ENCODE measurements at regions not wholly inside any gene's neighbourhood (a gene's known extent, or its start where the extent isn't known, plus 50 kb on each side); places are given as distances from the start of the nearest gene placed in this dataset.

DNA sequence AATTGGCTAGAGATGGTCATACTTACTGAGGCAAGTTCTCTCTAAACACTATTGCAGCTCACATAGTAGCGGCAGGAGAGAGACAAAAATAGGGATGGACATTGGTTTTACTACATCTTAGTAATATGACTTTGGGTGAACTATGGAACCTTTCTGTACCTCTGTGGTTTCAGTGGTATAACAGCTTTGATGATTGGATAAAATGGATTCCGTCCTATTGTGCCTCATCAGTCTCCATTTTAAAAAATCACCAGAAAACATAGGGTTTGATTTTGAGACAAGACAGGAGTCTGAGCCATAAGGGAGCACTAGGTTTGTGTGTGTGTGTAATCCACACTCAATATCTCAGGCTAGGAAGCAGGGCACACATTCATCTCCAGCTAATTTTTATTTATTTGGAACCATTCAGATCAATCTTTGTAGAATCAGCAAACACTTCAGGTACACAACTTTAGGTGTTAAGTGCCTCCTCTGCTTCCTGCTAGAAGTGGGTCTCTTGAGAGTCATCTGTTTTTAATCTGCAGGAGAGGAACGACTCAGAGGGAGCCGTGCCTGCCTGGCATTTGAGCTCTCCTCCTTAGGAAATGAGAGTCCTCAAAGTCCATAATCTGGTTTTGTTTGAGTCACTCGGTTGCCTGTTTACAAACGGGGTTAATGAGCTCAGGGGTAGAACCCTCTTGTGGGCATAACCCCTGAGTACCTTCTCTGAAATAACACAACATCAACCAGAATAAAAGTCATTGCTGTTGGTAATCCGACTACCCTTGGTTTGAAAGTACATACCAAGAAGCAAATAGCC is 238.5 kb upstream of the BOD1L1 start:
- TF ChIP-seq, protein P1, sequence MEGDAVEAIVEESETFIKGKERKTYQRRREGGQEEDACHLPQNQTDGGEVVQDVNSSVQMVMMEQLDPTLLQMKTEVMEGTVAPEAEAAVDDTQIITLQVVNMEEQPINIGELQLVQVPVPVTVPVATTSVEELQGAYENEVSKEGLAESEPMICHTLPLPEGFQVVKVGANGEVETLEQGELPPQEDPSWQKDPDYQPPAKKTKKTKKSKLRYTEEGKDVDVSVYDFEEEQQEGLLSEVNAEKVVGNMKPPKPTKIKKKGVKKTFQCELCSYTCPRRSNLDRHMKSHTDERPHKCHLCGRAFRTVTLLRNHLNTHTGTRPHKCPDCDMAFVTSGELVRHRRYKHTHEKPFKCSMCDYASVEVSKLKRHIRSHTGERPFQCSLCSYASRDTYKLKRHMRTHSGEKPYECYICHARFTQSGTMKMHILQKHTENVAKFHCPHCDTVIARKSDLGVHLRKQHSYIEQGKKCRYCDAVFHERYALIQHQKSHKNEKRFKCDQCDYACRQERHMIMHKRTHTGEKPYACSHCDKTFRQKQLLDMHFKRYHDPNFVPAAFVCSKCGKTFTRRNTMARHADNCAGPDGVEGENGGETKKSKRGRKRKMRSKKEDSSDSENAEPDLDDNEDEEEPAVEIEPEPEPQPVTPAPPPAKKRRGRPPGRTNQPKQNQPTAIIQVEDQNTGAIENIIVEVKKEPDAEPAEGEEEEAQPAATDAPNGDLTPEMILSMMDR (IDR thresholded peaks at IDR 0.05; ENCODE audit: unreplicated experiment), result no peak
- no peak overlapping the region for H3K4me3 Mint-ChIP-seq (ENCODE audit: unreplicated experiment)
- H3K27ac Mint-ChIP-seq (ENCODE audit: unreplicated experiment), result no peak overlapping the region
- no peaks in the 10 kb centered on the region for H3K9me3 Mint-ChIP-seq (ENCODE audit: unreplicated experiment)
- H3K27me3 Mint-ChIP-seq (ENCODE audit: unreplicated experiment), result no peaks in the 10 kb centered on the region
- no peaks in the 10 kb centered on the region for H3K4me1 Mint-ChIP-seq (ENCODE audit: unreplicated experiment)
- no peaks in the 10 kb centered on the region for H3K36me3 Mint-ChIP-seq (ENCODE audit: low read depth, unreplicated experiment)
- no peak for DNase-seq (ENCODE audit: low spot score)

DNA sequence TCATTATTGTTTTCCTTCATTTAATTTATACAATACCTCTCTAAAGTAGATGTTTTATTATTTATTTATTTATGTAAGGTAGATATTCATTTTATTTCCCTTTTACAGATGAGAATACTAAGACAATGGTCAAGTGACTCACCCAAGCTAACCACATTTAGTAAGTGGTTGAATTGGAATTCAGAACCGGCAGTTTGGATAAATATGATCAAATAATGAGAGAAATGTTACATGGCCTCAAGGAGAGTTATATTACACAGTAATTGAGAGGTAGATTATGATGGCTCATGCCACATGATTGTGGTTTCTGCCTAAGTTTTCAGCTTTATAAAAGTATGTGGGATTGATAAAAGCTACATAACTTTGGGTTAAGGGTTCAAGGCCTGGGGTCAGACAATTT is 239.4 kb upstream of the BOD1L1 start:
- TF ChIP-seq, protein P1 (IDR thresholded peaks at IDR 0.05; ENCODE audit: unreplicated experiment), result no peak
- no peaks in the 10 kb centered on the region for H3K27me3 Mint-ChIP-seq (ENCODE audit: unreplicated experiment)
- no peak for DNase-seq (ENCODE audit: low spot score)
- H3K4me3 Mint-ChIP-seq (ENCODE audit: unreplicated experiment), result no peak overlapping the region
- H3K4me1 Mint-ChIP-seq (ENCODE audit: unreplicated experiment), result no peaks in the 10 kb centered on the region
- H3K27ac Mint-ChIP-seq (ENCODE audit: unreplicated experiment), result no peak overlapping the region
- H3K36me3 Mint-ChIP-seq (ENCODE audit: low read depth, unreplicated experiment), result no peaks in the 10 kb centered on the region
- no peaks in the 10 kb centered on the region for H3K9me3 Mint-ChIP-seq (ENCODE audit: unreplicated experiment)

DNA sequence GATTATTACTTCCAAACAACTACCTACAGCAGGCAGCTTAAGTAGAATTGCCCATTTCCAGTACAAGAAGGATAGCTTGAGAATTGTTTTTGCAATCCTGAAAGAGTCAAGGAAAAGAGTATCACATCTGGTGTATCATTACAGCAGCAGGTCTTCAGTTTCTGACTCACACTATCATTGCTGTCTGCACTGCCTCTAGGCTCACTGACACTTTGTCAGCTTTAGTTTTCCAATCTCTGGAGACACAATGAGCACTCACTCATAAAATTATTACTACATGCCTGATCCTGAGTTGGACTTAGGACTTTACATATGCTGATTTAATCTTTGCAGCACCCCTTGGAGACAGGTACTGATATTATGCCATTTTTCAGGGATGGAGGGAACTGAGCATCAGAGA is 244.6 kb upstream of the BOD1L1 start:
- TF ChIP-seq, protein P1 (IDR thresholded peaks at IDR 0.05; ENCODE audit: unreplicated experiment), result no peak
- Mint-ChIP-seq H3K27ac (ENCODE audit: unreplicated experiment) (no peak overlapping the region), H3K4me3 (ENCODE audit: unreplicated experiment) (no peak overlapping the region), H3K27me3 (ENCODE audit: unreplicated experiment) (peaks cover 3% of the 10 kb centered on the region), H3K9me3 (ENCODE audit: unreplicated experiment) (no peaks in the 10 kb centered on the region), H3K36me3 (ENCODE audit: low read depth, unreplicated experiment) (no peaks in the 10 kb centered on the region), H3K4me1 (ENCODE audit: unreplicated experiment) (peaks cover 8% of the 10 kb centered on the region)
- no peak for DNase-seq (ENCODE audit: low spot score)

GRCh38 chr4:13872955-13873354 is 245.4 kb upstream of the BOD1L1 start:
- Mint-ChIP-seq H3K4me3 (ENCODE audit: unreplicated experiment) (no peak overlapping the region), H3K36me3 (ENCODE audit: low read depth, unreplicated experiment) (no peaks in the 10 kb centered on the region), H3K27me3 (ENCODE audit: unreplicated experiment) (peaks cover 3% of the 10 kb centered on the region), H3K4me1 (ENCODE audit: unreplicated experiment) (peaks cover 8% of the 10 kb centered on the region), H3K9me3 (ENCODE audit: unreplicated experiment) (no peaks in the 10 kb centered on the region), H3K27ac (ENCODE audit: unreplicated experiment) (no peak overlapping the region)
- DNase-seq (ENCODE audit: low spot score), result no peak
- TF ChIP-seq, protein P1 (IDR thresholded peaks at IDR 0.05; ENCODE audit: unreplicated experiment), result no peak

DNA sequence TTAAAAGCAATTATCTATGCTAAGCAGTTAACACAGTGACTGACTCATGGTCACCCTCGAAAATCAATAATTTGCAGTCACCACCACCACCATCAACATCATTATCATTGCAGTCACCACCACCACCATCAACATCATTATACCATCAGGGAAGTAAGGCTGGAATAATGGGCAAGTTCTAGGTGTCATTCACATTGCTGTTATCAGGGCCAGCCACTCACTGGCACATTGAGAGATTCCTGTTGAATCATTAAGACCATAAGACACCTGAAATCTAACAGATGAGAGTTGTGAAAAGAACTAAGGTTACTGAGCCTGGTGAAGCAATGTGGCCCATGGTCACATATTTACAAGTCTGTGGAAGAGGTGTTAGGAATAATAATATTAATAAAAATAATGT is 247.7 kb upstream of the BOD1L1 start:
- H3K4me3 Mint-ChIP-seq (ENCODE audit: unreplicated experiment), result no peak overlapping the region
- TF ChIP-seq, protein P1 (IDR thresholded peaks at IDR 0.05; ENCODE audit: unreplicated experiment), result no peak
- H3K27ac Mint-ChIP-seq (ENCODE audit: unreplicated experiment), result no peak overlapping the region
- no peaks in the 10 kb centered on the region for H3K9me3 Mint-ChIP-seq (ENCODE audit: unreplicated experiment)
- H3K4me1 Mint-ChIP-seq (ENCODE audit: unreplicated experiment), result peaks cover 8% of the 10 kb centered on the region
- H3K27me3 Mint-ChIP-seq (ENCODE audit: unreplicated experiment), result peaks cover 3% of the 10 kb centered on the region
- no peaks in the 10 kb centered on the region for H3K36me3 Mint-ChIP-seq (ENCODE audit: low read depth, unreplicated experiment)
- no peak for DNase-seq (ENCODE audit: low spot score)
